HepG2 (cell line): ENCODE measurements at regions not wholly inside any gene's neighbourhood (a gene's known extent, or its start where the extent isn't known, plus 50 kb on each side); places are given as distances from the start of the nearest gene placed in this dataset.
A peak's percentile ranks its signal among the peaks of the same experiment; 100 is the strongest.

Experiments
- ATAC-seq: fragments of 200-7000 bp; cut with Tn5 transposase; 3 replicates; pipeline ENCODE4 v1.9.1; 2020; ENCODE audit warnings: mild to moderate bottlenecking, moderate library complexity
- BruUV-seq: library from RNA; stranded (reverse); fragments of 400-500 nt; replicated peaks from 2 replicates; lab custom pipeline; 2021; lab: Mats Ljungman, UMichigan
- CTCF ChIA-PET: fragments of 300-600 bp; formaldehyde crosslinking; extraction: SDS; loops from one replicate; lab custom pipeline; 2021; ENCODE audit warnings: low total read pairs, inconsistent platforms, low intra/inter-chr PET ratio; lab: Yijun Ruan, JAX
- POLR2A ChIA-PET: fragments of 350-600 bp; sonication (Branson Sonifier 250); formaldehyde crosslinking; loops from one replicate; lab custom pipeline; 2020; ENCODE audit warnings: antibody characterized with exemption, inconsistent platforms; lab: Yijun Ruan, JAX
- DNase-seq: peaks from one replicate; pipeline ENCODE4 v3.0.0-alpha.2; 2015; ENCODE audit warnings: low spot score
- FAIRE-seq: peaks from 3 replicates; lab custom pipeline; 2011; peaks lifted over from hg19 to GRCh38; lab: Jason Lieb, UNC
- H2AFZ ChIP-seq: one replicate; pipeline ENCODE4 v1.6.1; 2011; ENCODE audit warnings: low read length, inconsistent platforms
- H3K27ac ChIP-seq: fragments of 300-600 bp; 3 replicates; pipeline ENCODE4 v1.8.0; 2011; ENCODE audit warnings: mixed run types, mild to moderate bottlenecking, mixed read lengths, low read length, inconsistent platforms; ENCODE audit not compliant: insufficient read depth; ENCODE audit errors: extremely low read length
- H3K27me3 ChIP-seq, 2 experiments: fragments of 200-600 bp in 1 of 2; 2 replicates in 1 of 2; 3 replicates in 1 of 2; pipeline versions ENCODE4 v1.6.0 to v1.8.0; 2011; ENCODE audit warnings: low read length in 2 of 2, mild to moderate bottlenecking in 2 of 2, moderate library complexity in 2 of 2, inconsistent platforms in 1 of 2; ENCODE audit not compliant: insufficient read depth in 2 of 2, control insufficient read depth in 1 of 2
- H3K36me3 ChIP-seq, 2 experiments: fragments of 200-600 bp in 1 of 2; replicated peaks in 1 of 2; 2 replicates in 1 of 2; 3 replicates in 1 of 2; pipeline versions ENCODE4 v1.5.1 to v1.8.0; 2011; ENCODE audit warnings: low read length in 2 of 2, inconsistent platforms in 1 of 2; ENCODE audit not compliant: insufficient read depth in 2 of 2, control insufficient read depth in 1 of 2
- H3K4me1 ChIP-seq: 2 replicates; pipeline ENCODE4 v1.5.1; 2012; ENCODE audit warnings: low read length, inconsistent platforms; ENCODE audit not compliant: insufficient read depth
- H3K4me2 ChIP-seq: 2 replicates; pipeline ENCODE4 v1.6.0; 2011; ENCODE audit warnings: low read depth, low read length, inconsistent platforms
- H3K4me3 ChIP-seq, 3 experiments: fragments of 200-600 bp in 1 of 3; sonication (generic), shearing (Covaris generic) in 1 of 3; replicated peaks in 1 of 3; 2 replicates each; pipeline ENCODE4 v1.5.1; 2011 to 2016; ENCODE audit warnings: low read length in 3 of 3, inconsistent platforms in 2 of 3, low read depth in 2 of 3, mild to moderate bottlenecking in 2 of 3, control low read depth in 1 of 3, mixed read lengths in 1 of 3; ENCODE audit not compliant: insufficient read depth in 1 of 3
- H3K79me2 ChIP-seq: one replicate; pipeline ENCODE4 v1.6.1; 2011; ENCODE audit warnings: low read length, inconsistent platforms; ENCODE audit not compliant: insufficient read depth
- H3K9ac ChIP-seq: 2 replicates; pipeline ENCODE4 v1.6.0; 2011; ENCODE audit warnings: mild to moderate bottlenecking, low read depth, low read length, inconsistent platforms; ENCODE audit not compliant: insufficient read depth
- H3K9me3 ChIP-seq: 2 replicates; pipeline ENCODE4 v1.5.1; 2012; ENCODE audit warnings: mild to moderate bottlenecking, low read length
- H4K20me1 ChIP-seq: 2 replicates; pipeline ENCODE4 v1.6.0; 2011; ENCODE audit warnings: inconsistent platforms, mild to moderate bottlenecking, low read length, moderate library complexity; ENCODE audit not compliant: insufficient read depth
- ATM ChIP-seq: fragments of 450-650 bp; IDR thresholded peaks from 2 replicates; pipeline ENCODE4 v1.7.1; 2017; ENCODE audit warnings: mild to moderate bottlenecking, borderline replicate concordance
- FOSL1 ChIP-seq: sonication (generic); formaldehyde crosslinking; IDR thresholded peaks from 2 replicates; pipeline ENCODE4 v1.9.0; 2021; ENCODE audit warnings: missing genetic modification reagents, borderline replicate concordance
- FOSL2 ChIP-seq: sonication (generic); formaldehyde crosslinking; IDR thresholded peaks from 2 replicates; pipeline ENCODE4 v1.4.0; 2020; ENCODE audit warnings: missing genetic modification reagents
- HOMEZ ChIP-seq: IDR thresholded peaks from 2 replicates; pipeline ENCODE4 v1.6.1; 2016; ENCODE audit warnings: low read depth
- JUND ChIP-seq: sonication (generic); formaldehyde crosslinking; IDR thresholded peaks from 2 replicates; pipeline ENCODE4 v1.8.0; 2022; ENCODE audit warnings: mild to moderate bottlenecking, missing genetic modification reagents
- KLF15 ChIP-seq: sonication (generic); formaldehyde crosslinking; IDR thresholded peaks from 2 replicates; pipeline ENCODE4 v1.8.1; 2023; ENCODE audit warnings: borderline replicate concordance, mild to moderate bottlenecking, inconsistent platforms, missing genetic modification reagents, mixed read lengths
- MAFK ChIP-seq, 2 experiments: IDR thresholded peaks in 1 of 2; conservative IDR thresholded peaks in 1 of 2; 2 replicates each; pipeline ENCODE4 v1.6.1; 2011; ENCODE audit warnings: improper control_type of control experiment in 2 of 2, low read length in 2 of 2
- NBN ChIP-seq: fragments of 450-650 bp; conservative IDR thresholded peaks from 2 replicates; pipeline ENCODE4 v1.6.1; 2017
- NCOA2 ChIP-seq: sonication (generic); formaldehyde crosslinking; IDR thresholded peaks from 2 replicates; pipeline ENCODE4 v1.8.0; 2022; ENCODE audit warnings: inconsistent platforms
- NCOR1 ChIP-seq: fragments of 200-600 bp; sonication (generic); IDR thresholded peaks from 2 replicates; pipeline ENCODE4 v1.7.0; 2017; ENCODE audit warnings: antibody characterized with exemption, low read length, borderline replicate concordance
- NFIC ChIP-seq: IDR thresholded peaks from 2 replicates; pipeline ENCODE4 v1.6.1; 2012; ENCODE audit warnings: mild to moderate bottlenecking, low read length, inconsistent platforms
- NFYC ChIP-seq: IDR thresholded peaks from 2 replicates; pipeline ENCODE4 v1.6.1; 2016; ENCODE audit warnings: missing genetic modification reagents, missing compliant biosample characterization
- NPAS2 ChIP-seq: sonication (generic); formaldehyde crosslinking; IDR thresholded peaks from 2 replicates; pipeline ENCODE4 v1.8.0; 2022; ENCODE audit warnings: mild to moderate bottlenecking, missing genetic modification reagents, borderline replicate concordance
- NR2F1 ChIP-seq, 2 experiments: fragments of 450-650 bp in 1 of 2; formaldehyde crosslinking in 1 of 2; IDR thresholded peaks; 2 replicates each; pipeline versions ENCODE4 v1.5.0 to v1.6.1; 2016 to 2020; ENCODE audit warnings: mild to moderate bottlenecking in 1 of 2, missing compliant biosample characterization in 1 of 2, missing genetic modification reagents in 1 of 2, moderate library complexity in 1 of 2
- NR2F6 ChIP-seq, 2 experiments: IDR thresholded peaks; 2 replicates each; pipeline ENCODE4 v1.6.1; 2016; ENCODE audit warnings: antibody characterized with exemption in 1 of 2, mild to moderate bottlenecking in 1 of 2
- PAXIP1 ChIP-seq: sonication (generic); formaldehyde crosslinking; conservative IDR thresholded peaks from 2 replicates; pipeline ENCODE4 v1.4.0; 2020; ENCODE audit warnings: mild to moderate bottlenecking, missing genetic modification reagents, moderate library complexity
- RARA ChIP-seq: IDR thresholded peaks from 2 replicates; pipeline ENCODE4 v1.6.1; 2016; ENCODE audit warnings: missing genetic modification reagents, missing compliant biosample characterization
- SAP130 ChIP-seq: IDR thresholded peaks from 2 replicates; pipeline ENCODE4 v1.6.1; 2016; ENCODE audit warnings: low read depth
- SRSF4 ChIP-seq: fragments of 200-400 bp; formaldehyde crosslinking; IDR thresholded peaks from one replicate; pipeline ENCODE4 v1.6.1; 2018; ENCODE audit warnings: mild to moderate bottlenecking, low read depth, low read length, moderate library complexity; ENCODE audit not compliant: poor library complexity, severe bottlenecking
- ZNF33A ChIP-seq: sonication (generic); formaldehyde crosslinking; IDR thresholded peaks from 2 replicates; pipeline ENCODE4 v1.5.1; 2020; ENCODE audit warnings: missing genetic modification reagents, mild to moderate bottlenecking, moderate library complexity, borderline replicate concordance
- ZNF713 ChIP-seq: sonication (generic); formaldehyde crosslinking; IDR thresholded peaks from 2 replicates; pipeline ENCODE4 v1.4.0; 2020; ENCODE audit warnings: mild to moderate bottlenecking, missing genetic modification reagents
- WGBS: methylation state at CpG from one replicate; pipeline ENCODE4 v1.1.6; 2017; ENCODE audit warnings: low lambda C conversion rate; 5-methylcytosine and 5-hydroxymethylcytosine counted together
- in situ Hi-C: cut with HindIII; loops from 2 replicates; pipeline ENCODE4 v1.10.0; 2017; ENCODE audit warnings: low pct_unique_long_range_greater_than_20kb; ENCODE audit not compliant: extremely low pct_ligation_motif_present
- intact Hi-C: fragments of 100-400 bp; cut with micrococcal nuclease; formaldehyde crosslinking; loops from one replicate; pipeline ENCODE4 v1.10.0; 2022; ENCODE audit not compliant: unreplicated experiment

DNA sequence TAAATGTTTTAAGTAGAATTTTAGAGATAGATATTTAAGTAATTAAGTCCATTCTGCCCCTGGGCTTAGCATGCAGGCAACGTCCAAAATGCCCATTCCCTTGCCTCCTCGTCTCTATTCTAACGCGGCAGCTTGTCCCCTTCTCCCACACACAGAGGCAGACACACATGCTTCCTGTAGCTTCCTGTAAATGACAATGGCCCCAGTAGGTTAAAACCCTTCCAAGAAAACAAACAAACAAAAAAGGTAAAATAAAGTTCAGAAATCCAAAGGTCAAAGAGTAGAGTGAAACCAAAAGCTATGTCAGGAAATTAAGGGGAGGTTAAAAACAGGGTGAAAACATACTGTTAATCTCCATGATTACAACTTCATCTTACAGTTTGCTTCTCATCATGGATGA is 857.6 kb downstream of the GATA3 start (continued):
- TF ChIP-seq PAXIP1 (CRISPR knock-in tag): 0 out of 2 replicates have a peak, but pooled peaks have one; percentile 16
- TF ChIP-seq RARA (CRISPR knock-in tag): peak; percentile 83
- TF ChIP-seq ZNF33A (CRISPR knock-in tag): no peak
- no peak for TF ChIP-seq NBN
- no peak for TF ChIP-seq KLF15 (CRISPR knock-in tag)
- TF ChIP-seq NCOR1: no peak
- no peak for TF ChIP-seq NPAS2 (CRISPR knock-in tag)
- no peak for TF ChIP-seq NFYC (CRISPR knock-in tag)
- TF ChIP-seq, all 625 proteins: peak for 5

GRCh38 chr10:8913720-8914119 is 859.2 kb downstream of the GATA3 start:
- FAIRE-seq: no peak
- CTCF ChIA-PET: no interaction called here

More at GRCh38 chr10:8913720-8914119, 859.2 kb downstream of the GATA3 start:
- Histone ChIP-seq H3K9me3 (no peaks in the 10 kb centered on the region), H3K36me3 (no peaks in the 10 kb centered on the region), H3K9ac (no peak overlapping the region), H3K27ac (no peak overlapping the region), H3K4me2 (no peak overlapping the region), H4K20me1 (no peaks in the 10 kb centered on the region), H2AFZ (no peak overlapping the region), H3K4me3 (no peak overlapping the region), H3K27me3 (no peaks in the 10 kb centered on the region), H3K79me2 (no peaks in the 10 kb centered on the region), H3K4me1 (peaks cover 12% of the 10 kb centered on the region)
- TF ChIP-seq JUND (CRISPR knock-in tag) (0 out of 2 replicates have a peak, but pooled peaks have one; percentile 22), NCOA2 (CRISPR knock-in tag) (no peak), ZNF713 (no peak), HOMEZ (0 out of 2 replicates have a peak, but pooled peaks have one; percentile 15), FOSL1 (peak; percentile 24; the same call in 1 of the 2 replicates), NFIC (peak; percentile 27; the same call in 1 of the 2 replicates), SRSF4 (no peak), MAFK (conservative IDR thresholded peaks at IDR 0.05 in 1 of 2, IDR thresholded peaks at IDR 0.05 in 1 of 2; ENCODE audit: low read length in 2 of 2) (no peak), ATM (no peak), NR2F6 (IDR thresholded peaks at IDR 0.05) (peak; percentile 58; the same call in 1 of the 2 replicates), NR2F6 (CRISPR knock-in tag; IDR thresholded peaks at IDR 0.05) (peak; percentile 42; the same call in 1 of the 2 replicates), SAP130 (CRISPR knock-in tag) (no peak), NR2F1 (CRISPR knock-in tag; IDR thresholded peaks at IDR 0.05) (peak; percentile 49 to 74; a peak in 3 of 4 replicates), FOSL2 (CRISPR knock-in tag) (peak; percentile 84)
- POLR2A ChIA-PET: no interaction called here
- no TSS peak for BruUV-seq
- intact Hi-C loops: no loop called here
- WGBS: 0% methylated on average over 4 of the region's 4 CpGs
- in situ Hi-C loops: no loop called here
- no peak for ATAC-seq
- DNase-seq: no peak
